K562 (cell line): ENCODE measurements at regions not wholly inside any gene's neighbourhood (a gene's known extent, or its start where the extent isn't known, plus 50 kb on each side); places are given as distances from the start of the nearest gene placed in this dataset.

Experiments
- ATF7 ChIP-seq: fragments of 450-650 bp; IDR thresholded peaks from 2 replicates; pipeline ENCODE4 v1.7.1; 2014; ENCODE audit warnings: mild to moderate bottlenecking, moderate library complexity
- CBFB ChIP-seq: sonication (generic); formaldehyde crosslinking; IDR thresholded peaks from 2 replicates; pipeline ENCODE4 v1.4.0; 2020; ENCODE audit warnings: mild to moderate bottlenecking, missing genetic modification reagents
- CTBP1 ChIP-seq: fragments of 450-650 bp; IDR thresholded peaks from 2 replicates; pipeline ENCODE4 v1.6.1; 2016; ENCODE audit warnings: borderline replicate concordance
- E2F5 ChIP-seq: sonication (generic); formaldehyde crosslinking; IDR thresholded peaks from 2 replicates; pipeline ENCODE4 v1.8.0; 2022; ENCODE audit warnings: mild to moderate bottlenecking, missing genetic modification reagents
- ELF2 ChIP-seq: fragments of 250-450 bp; sonication (Bioruptor Pico); IDR thresholded peaks from 2 replicates; pipeline ENCODE4 v1.5.0; 2021; ENCODE audit warnings: mild to moderate bottlenecking
- ETV5 ChIP-seq: sonication (generic); formaldehyde crosslinking; IDR thresholded peaks from 2 replicates; pipeline ENCODE4 v1.4.0; 2020; ENCODE audit warnings: low read depth, mild to moderate bottlenecking, missing genetic modification reagents
- EZH2 ChIP-seq: IDR thresholded peaks from 2 replicates; pipeline ENCODE4 v1.6.1; 2012; ENCODE audit warnings: low read depth, mild to moderate bottlenecking, inconsistent platforms, low read length, borderline replicate concordance
- GABPA ChIP-seq: fragments of 200-800 bp; sonication (Bioruptor generic); conservative IDR thresholded peaks from 2 replicates; pipeline ENCODE4 v1.6.1; 2016; ENCODE audit warnings: low read depth, missing genetic modification characterization, missing compliant biosample characterization
- HINFP ChIP-seq: fragments of 450-650 bp; conservative IDR thresholded peaks from 2 replicates; pipeline ENCODE4 v1.6.1; 2016; ENCODE audit warnings: missing genetic modification characterization, low read depth, mild to moderate bottlenecking, control low read depth, missing compliant biosample characterization
- IRF1 ChIP-seq: sonication (generic); formaldehyde crosslinking; IDR thresholded peaks from 2 replicates; pipeline ENCODE4 v1.8.0; 2022; ENCODE audit warnings: missing genetic modification reagents, mild to moderate bottlenecking, borderline replicate concordance
- KHSRP ChIP-seq: fragments of 450-650 bp; IDR thresholded peaks from 2 replicates; pipeline ENCODE4 v1.6.1; 2017
- MAZ ChIP-seq, 2 experiments: fragments of 450-650 bp in 1 of 2; sonication (generic) in 1 of 2; formaldehyde crosslinking; IDR thresholded peaks in 1 of 2; conservative IDR thresholded peaks in 1 of 2; 2 replicates each; pipeline versions ENCODE4 v1.4.0 to v1.5.0; 2020; ENCODE audit warnings: mild to moderate bottlenecking in 1 of 2, missing genetic modification reagents in 1 of 2
- NCOA6 ChIP-seq: fragments of 450-650 bp; IDR thresholded peaks from 2 replicates; pipeline ENCODE4 v1.6.1; 2017; ENCODE audit warnings: mild to moderate bottlenecking
- NR3C1 ChIP-seq: sonication (generic); formaldehyde crosslinking; IDR thresholded peaks from 2 replicates; pipeline ENCODE4 v1.8.1; 2022; ENCODE audit warnings: missing genetic modification reagents
- POU5F1 ChIP-seq: fragments of 150-350 bp; IDR thresholded peaks from 2 replicates; pipeline ENCODE4 v1.6.1; 2014; ENCODE audit warnings: borderline replicate concordance, low read length, low read depth, mild to moderate bottlenecking; ENCODE audit not compliant: partially characterized antibody
- RBM17 ChIP-seq: fragments of 200-400 bp; formaldehyde crosslinking; IDR thresholded peaks from 2 replicates; pipeline ENCODE4 v1.6.1; 2017; ENCODE audit warnings: low read depth, mild to moderate bottlenecking, low read length, borderline replicate concordance
- RBM22 ChIP-seq: fragments of 200-400 bp; formaldehyde crosslinking; IDR thresholded peaks from 2 replicates; pipeline ENCODE4 v1.6.1; 2018; ENCODE audit warnings: low read length, low read depth; ENCODE audit not compliant: poor library complexity, severe bottlenecking
- SETDB1 ChIP-seq: IDR thresholded peaks from one replicate; pipeline ENCODE4 v1.6.1; 2012; ENCODE audit warnings: low read length, control low read depth, inconsistent platforms
- SMAD4 ChIP-seq: fragments of 250-450 bp; sonication (Bioruptor Pico); conservative IDR thresholded peaks from 2 replicates; pipeline ENCODE4 v1.8.0; 2021; ENCODE audit warnings: inconsistent platforms, mild to moderate bottlenecking, moderate library complexity
- SMARCA4 ChIP-seq: fragments of 450-650 bp; IDR thresholded peaks from 2 replicates; pipeline ENCODE4 v1.6.1; 2016
- TOE1 ChIP-seq, 2 experiments: fragments of 450-650 bp in 1 of 2; sonication (generic) in 1 of 2; formaldehyde crosslinking in 1 of 2; IDR thresholded peaks; 2 replicates each; pipeline versions ENCODE4 v1.7.1 to v1.8.0; 2016 to 2022; ENCODE audit warnings: borderline replicate concordance in 2 of 2, mild to moderate bottlenecking in 2 of 2, antibody characterized with exemption in 1 of 2, inconsistent platforms in 1 of 2, low read depth in 1 of 2, missing genetic modification reagents in 1 of 2, moderate library complexity in 1 of 2
- ZFX ChIP-seq: sonication (generic); formaldehyde crosslinking; IDR thresholded peaks from 2 replicates; pipeline ENCODE4 v1.8.0; 2022; ENCODE audit warnings: mild to moderate bottlenecking, missing genetic modification reagents, moderate library complexity
- ZNF124 ChIP-seq: sonication (generic); formaldehyde crosslinking; IDR thresholded peaks from 2 replicates; pipeline ENCODE4 v1.8.1; 2022; ENCODE audit warnings: missing genetic modification reagents
- ZNF561 ChIP-seq: fragments of 450-650 bp; formaldehyde crosslinking; conservative IDR thresholded peaks from 2 replicates; pipeline ENCODE4 v1.4.0; 2020; ENCODE audit warnings: mild to moderate bottlenecking, moderate library complexity
- ZSCAN29 ChIP-seq: fragments of 450-650 bp; IDR thresholded peaks from 2 replicates; pipeline ENCODE4 v1.6.1; 2017
- TF ChIP-seq, protein P1 (sequence below): fragments of 450-650 bp; IDR thresholded peaks from 2 replicates; pipeline ENCODE4 v1.6.1; 2016; ENCODE audit warnings: missing biosample characterization, missing genetic modification characterization

GRCh38 chr21:45593162-45594022, 50.1 kb upstream of the PCBP3 start (continued):
- no peak for TF ChIP-seq TOE1 (IDR thresholded peaks at IDR 0.05; ENCODE audit: borderline replicate concordance)
- no peak for TF ChIP-seq TOE1 (CRISPR knock-in tag; IDR thresholded peaks at IDR 0.05; ENCODE audit: borderline replicate concordance, low read depth)
- no peak for TF ChIP-seq RBM17
- TF ChIP-seq ZSCAN29 = no peak
- TF ChIP-seq POU5F1 = no peak
- no peak for TF ChIP-seq SETDB1
- TF ChIP-seq E2F5 (CRISPR knock-in tag) = no peak
- TF ChIP-seq SMARCA4 = no peak
- no peak for TF ChIP-seq MAZ (CRISPR knock-in tag; conservative IDR thresholded peaks at IDR 0.05 in 1 of 2, IDR thresholded peaks at IDR 0.05 in 1 of 2)
- TF ChIP-seq CBFB (CRISPR knock-in tag) = no peak
- TF ChIP-seq, protein P1, sequence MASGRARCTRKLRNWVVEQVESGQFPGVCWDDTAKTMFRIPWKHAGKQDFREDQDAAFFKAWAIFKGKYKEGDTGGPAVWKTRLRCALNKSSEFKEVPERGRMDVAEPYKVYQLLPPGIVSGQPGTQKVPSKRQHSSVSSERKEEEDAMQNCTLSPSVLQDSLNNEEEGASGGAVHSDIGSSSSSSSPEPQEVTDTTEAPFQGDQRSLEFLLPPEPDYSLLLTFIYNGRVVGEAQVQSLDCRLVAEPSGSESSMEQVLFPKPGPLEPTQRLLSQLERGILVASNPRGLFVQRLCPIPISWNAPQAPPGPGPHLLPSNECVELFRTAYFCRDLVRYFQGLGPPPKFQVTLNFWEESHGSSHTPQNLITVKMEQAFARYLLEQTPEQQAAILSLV = no peak
- no peak for TF ChIP-seq EZH2
- TF ChIP-seq KHSRP = no peak
- TF ChIP-seq CTBP1 = no peak
- 0 out of 2 replicates have a peak, but pooled peaks have one; percentile 29 for TF ChIP-seq GABPA (tag)
- no peak for TF ChIP-seq NR3C1 (CRISPR knock-in tag)
- TF ChIP-seq ZNF124 (CRISPR knock-in tag) = no peak
- TF ChIP-seq RBM22 = no peak
- TF ChIP-seq ELF2 (CRISPR knock-in tag) = peak; percentile 81
- no peak for TF ChIP-seq IRF1
- no peak for TF ChIP-seq ZNF561 (CRISPR knock-in tag)
- TF ChIP-seq ETV5 (CRISPR knock-in tag) = no peak
- no peak for TF ChIP-seq NCOA6
- no peak for TF ChIP-seq HINFP (tag)
- TF ChIP-seq SMAD4 (CRISPR knock-in tag) = 0 out of 2 replicates have a peak, but pooled peaks have one; percentile 15
- no peak for TF ChIP-seq ATF7
- peak; percentile 84 for TF ChIP-seq ZFX
